IPS-20b (cell line): ENCODE measurements at regions not wholly inside any gene's neighbourhood (a gene's known extent, or its start where the extent isn't known, plus 50 kb on each side); places are given as distances from the start of the nearest gene placed in this dataset.

ENCODE experiments used
- H3K27ac ChIP-seq: one replicate; pipeline ENCODE4 v1.5.1; 2013; ENCODE audit warnings: low read length
- H3K27me3 ChIP-seq: 2 replicates; pipeline ENCODE4 v1.6.1; 2013; ENCODE audit warnings: mild to moderate bottlenecking, low read length, inconsistent platforms; ENCODE audit not compliant: insufficient read depth
- H3K36me3 ChIP-seq: 2 replicates; pipeline ENCODE4 v1.6.1; 2013; ENCODE audit warnings: low read depth, mild to moderate bottlenecking, inconsistent platforms, low read length, moderate library complexity; ENCODE audit not compliant: insufficient read depth
- H3K4me1 ChIP-seq: 2 replicates; pipeline ENCODE4 v1.6.1; 2013; ENCODE audit warnings: mild to moderate bottlenecking, control low read depth, inconsistent platforms, low read length, moderate library complexity; ENCODE audit not compliant: insufficient read depth
- H3K4me3 ChIP-seq: 2 replicates; pipeline ENCODE4 v1.5.1; 2013; ENCODE audit warnings: mild to moderate bottlenecking, low read length, inconsistent platforms
- H3K9ac ChIP-seq: 2 replicates; pipeline ENCODE4 v1.6.1; 2013; ENCODE audit warnings: low read depth, mild to moderate bottlenecking, inconsistent platforms, low read length, moderate library complexity
- H3K9me3 ChIP-seq: 2 replicates; pipeline ENCODE4 v1.6.1; 2013; ENCODE audit warnings: mild to moderate bottlenecking, low read depth, low read length, inconsistent platforms; ENCODE audit not compliant: insufficient read depth

DNA sequence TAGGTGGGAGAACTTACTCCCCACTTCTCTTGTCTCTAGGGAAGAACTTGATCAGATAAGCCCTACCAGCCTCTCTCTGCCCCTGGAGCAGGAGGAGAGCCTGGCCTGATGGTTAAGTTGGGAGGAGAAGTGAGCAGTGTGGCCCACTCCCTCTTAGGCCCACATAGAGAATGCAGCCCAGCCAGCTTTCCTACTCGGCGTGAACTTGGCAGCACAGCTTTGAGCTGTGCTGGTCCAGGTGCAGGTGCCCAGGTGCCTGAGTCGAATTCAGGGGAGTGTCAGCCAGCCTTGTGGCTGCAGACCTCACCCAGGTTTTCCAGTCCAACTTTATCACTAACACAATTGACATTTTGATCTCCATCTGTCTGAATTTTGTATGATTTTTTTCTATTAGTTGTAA lies 77.6 kb upstream of the PAQR3 start:
- Histone ChIP-seq H3K27me3 (no peaks in the 10 kb centered on the region), H3K27ac (no peak overlapping the region), H3K9ac (no peak overlapping the region), H3K4me1 (no peaks in the 10 kb centered on the region), H3K4me3 (no peak overlapping the region), H3K36me3 (no peaks in the 10 kb centered on the region), H3K9me3 (no peaks in the 10 kb centered on the region)

DNA sequence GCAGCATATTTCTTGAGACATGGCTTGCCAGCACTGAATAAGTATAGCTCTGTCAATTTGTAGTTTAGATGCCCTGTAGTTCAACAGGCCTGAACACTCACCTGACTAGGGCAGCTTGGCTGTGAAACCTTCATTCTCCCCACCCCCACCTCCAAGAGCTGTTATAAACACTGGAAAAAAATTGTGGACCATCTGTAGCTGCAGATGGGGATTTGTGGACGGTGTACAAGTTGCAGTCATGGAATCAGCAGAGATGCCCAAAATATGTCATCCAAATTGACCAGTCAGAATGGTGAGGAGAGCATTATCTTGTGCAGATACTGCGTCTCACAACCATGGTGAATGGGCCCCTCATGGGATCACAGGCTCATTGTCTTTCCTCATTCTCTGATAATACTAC lies 76.2 kb upstream of the PAQR3 start:
- Histone ChIP-seq H3K9ac (no peak overlapping the region), H3K9me3 (no peaks in the 10 kb centered on the region), H3K27me3 (no peaks in the 10 kb centered on the region), H3K4me3 (no peak overlapping the region), H3K27ac (no peak overlapping the region), H3K4me1 (no peaks in the 10 kb centered on the region), H3K36me3 (no peaks in the 10 kb centered on the region)

DNA sequence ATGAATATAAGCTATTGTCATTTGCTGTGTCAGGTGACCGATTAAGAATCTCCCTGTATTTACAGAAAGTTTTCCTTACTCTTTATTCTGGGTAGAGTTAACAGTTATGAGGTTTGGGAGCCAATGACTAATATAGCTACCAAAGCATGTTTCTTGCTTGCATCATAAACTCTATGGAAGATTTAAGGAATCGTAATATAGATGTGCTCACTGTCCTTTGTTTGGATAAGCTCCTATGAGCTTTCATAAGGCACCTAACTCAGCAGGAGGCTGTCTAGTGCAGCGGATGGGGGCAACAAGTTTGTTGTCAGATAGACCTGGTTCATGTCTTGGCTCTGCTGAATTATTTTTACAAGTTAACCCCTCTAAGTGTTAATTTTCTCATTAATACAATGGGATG lies 75.0 kb upstream of the PAQR3 start:
- H3K27me3 ChIP-seq: no peaks in the 10 kb centered on the region
- H3K9ac ChIP-seq: no peak overlapping the region
- no peaks in the 10 kb centered on the region for H3K4me1 ChIP-seq
- no peak overlapping the region for H3K27ac ChIP-seq
- H3K36me3 ChIP-seq: no peaks in the 10 kb centered on the region
- H3K4me3 ChIP-seq: no peak overlapping the region
- H3K9me3 ChIP-seq: no peaks in the 10 kb centered on the region

DNA sequence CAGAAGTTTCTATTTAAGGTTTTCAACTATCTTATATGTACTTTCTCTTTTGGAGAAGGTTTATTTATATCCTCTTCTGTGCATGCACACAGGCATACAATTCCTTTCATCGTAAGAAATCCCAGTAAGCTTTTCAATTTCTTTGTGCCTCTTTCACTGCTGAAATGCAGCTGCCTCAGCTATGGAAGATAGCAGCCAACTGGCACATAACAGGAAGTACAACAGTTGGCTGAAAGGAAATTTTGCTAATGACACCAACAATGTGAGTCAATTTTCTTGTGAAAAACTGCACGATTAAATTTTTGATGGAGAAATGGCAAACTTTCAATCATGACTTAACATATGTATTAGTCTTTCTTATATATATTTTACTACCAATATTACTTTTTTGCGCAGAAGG lies 74.5 kb upstream of the PAQR3 start:
- no peaks in the 10 kb centered on the region for H3K36me3 ChIP-seq
- no peak overlapping the region for H3K9ac ChIP-seq
- H3K4me3 ChIP-seq: no peak overlapping the region
- no peaks in the 10 kb centered on the region for H3K9me3 ChIP-seq
- no peaks in the 10 kb centered on the region for H3K4me1 ChIP-seq
- H3K27ac ChIP-seq: no peak overlapping the region
- H3K27me3 ChIP-seq: no peaks in the 10 kb centered on the region

DNA sequence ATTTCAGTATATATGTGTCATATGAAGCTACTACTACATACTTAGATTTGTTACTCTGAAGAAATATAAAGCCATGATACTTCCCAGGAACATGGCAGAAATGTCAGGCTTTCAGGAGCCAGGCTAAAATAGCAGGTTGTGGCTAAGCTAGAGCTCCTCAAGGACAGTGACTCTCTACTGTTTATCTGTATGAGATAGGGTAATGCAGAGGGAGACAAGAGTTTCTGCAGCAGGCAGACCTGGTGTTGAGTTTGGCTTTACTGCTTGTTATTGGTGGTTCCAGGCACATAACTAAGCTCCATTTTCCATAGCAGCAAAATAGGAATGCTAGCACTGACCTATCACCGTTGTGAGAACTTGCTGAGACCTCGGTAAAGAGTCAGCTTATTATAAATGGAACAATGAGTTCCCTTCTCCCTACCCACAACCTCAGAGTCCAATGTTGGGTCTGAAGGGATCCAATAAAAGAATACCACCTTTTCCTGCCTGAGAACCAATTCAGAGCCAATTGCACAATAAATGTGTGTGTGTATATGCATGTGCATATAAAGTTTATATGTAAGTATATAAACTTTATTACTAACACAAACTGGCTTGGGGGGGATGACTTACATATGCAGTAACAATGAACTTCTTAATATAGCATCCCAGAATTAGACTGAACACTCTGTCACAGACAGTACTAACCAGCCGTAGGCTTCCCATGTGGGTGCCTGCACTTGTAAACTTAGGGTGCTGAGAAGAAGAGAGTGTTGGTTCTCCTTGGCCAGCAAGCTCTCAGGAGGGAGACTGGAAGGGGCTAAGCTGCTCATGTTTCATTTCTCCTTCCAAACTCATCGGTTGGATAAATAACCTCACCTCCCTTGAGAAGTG lies 51.9 kb upstream of the PAQR3 start:
- Histone ChIP-seq H3K9me3 (no peaks in the 10 kb centered on the region), H3K27ac (no peak overlapping the region), H3K36me3 (no peaks in the 10 kb centered on the region), H3K9ac (no peak overlapping the region), H3K27me3 (no peaks in the 10 kb centered on the region), H3K4me3 (no peak overlapping the region), H3K4me1 (no peaks in the 10 kb centered on the region)

DNA sequence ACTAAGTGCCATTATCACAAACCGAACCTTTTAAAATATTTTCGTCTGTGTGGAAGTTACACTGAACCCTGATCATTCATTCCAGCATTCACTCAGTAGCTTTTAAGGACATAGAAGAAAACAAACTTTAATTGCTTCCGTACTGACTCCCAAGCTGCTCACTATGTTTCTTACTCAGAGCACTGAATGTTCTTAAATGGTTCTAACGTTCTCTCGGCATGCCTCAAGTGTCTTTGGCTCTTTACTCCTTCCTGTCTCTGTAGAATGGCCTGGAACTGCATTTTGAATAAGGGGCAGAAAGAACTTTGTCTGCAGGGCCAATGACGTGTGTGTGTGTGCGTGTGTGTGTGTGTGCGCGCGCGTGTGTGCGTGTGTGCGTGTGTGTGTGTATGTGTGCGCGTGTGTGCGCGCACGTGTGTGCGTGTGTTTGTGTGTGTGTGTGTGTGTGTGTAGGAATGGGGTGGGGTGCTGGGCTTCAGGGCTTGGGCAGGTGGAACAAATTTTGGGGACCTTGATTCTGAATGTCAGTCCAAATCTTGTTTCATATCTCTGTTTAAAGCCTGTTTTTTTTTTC lies 50.5 kb upstream of the PAQR3 start:
- no peaks in the 10 kb centered on the region for H3K27me3 ChIP-seq
- no peaks in the 10 kb centered on the region for H3K36me3 ChIP-seq
- H3K4me3 ChIP-seq: no peak overlapping the region
- no peak overlapping the region for H3K27ac ChIP-seq
- no peaks in the 10 kb centered on the region for H3K9me3 ChIP-seq
- H3K4me1 ChIP-seq: no peaks in the 10 kb centered on the region
- no peak overlapping the region for H3K9ac ChIP-seq
